ENCODE measurements at regions not wholly inside any gene's neighbourhood (a gene's known extent, or its start where the extent isn't known, plus 50 kb on each side); places are given as distances from the start of the nearest gene placed in this dataset.
"Not testable (repeated sequence)": the region's sequence is repeated elsewhere in the genome, so short reads cannot be mapped to it uniquely, and the experiment has no call there.

- DNase-seq: no peak
Measured at GRCh38 chr2:242031481-242032019, 162.0 kb downstream of the RTP5 start.

- no peak for DNase-seq
Measured at GRCh38 chr2:242032780-242033656, 163.5 kb downstream of the RTP5 start.

- DNase-seq: no peak
Measured at GRCh38 chr2:242034138-242034537, 164.6 kb downstream of the RTP5 start.

- DNase-seq: no peak
Measured at GRCh38 chr2:242034996-242035814, 165.7 kb downstream of the RTP5 start.

GRCh38 chr2:242035858-242036652 lies 166.5 kb downstream of the RTP5 start:
- no peak for DNase-seq

GRCh38 chr2:242036653-242036950 lies 167.1 kb downstream of the RTP5 start:
- no peak for DNase-seq

GRCh38 chr2:242038166-242038927 lies 168.8 kb downstream of the RTP5 start:
- DNase-seq: no peak

GRCh38 chr2:242038928-242039341 lies 169.4 kb downstream of the RTP5 start:
- DNase-seq: no peak

- DNase-seq: no peak
Measured at GRCh38 chr2:242040303-242040655, 170.8 kb downstream of the RTP5 start.

- DNase-seq: no peak
Measured at GRCh38 chr2:242040681-242041080, 171.2 kb downstream of the RTP5 start.

- DNase-seq: no peak
Measured at GRCh38 chr2:242041816-242042215, 172.3 kb downstream of the RTP5 start.

GRCh38 chr2:242043538-242044312 lies 174.2 kb downstream of the RTP5 start:
- DNase-seq: no peak

GRCh38 chr2:242044313-242044590 lies 174.7 kb downstream of the RTP5 start:
- DNase-seq: no peak

- not testable (repeated sequence) for DNase-seq
Measured at GRCh38 chr2:242045596-242046144, 176.1 kb downstream of the RTP5 start.

GRCh38 chr2:242046206-242046826 lies 176.8 kb downstream of the RTP5 start:
- no peak for DNase-seq

GRCh38 chr2:242047963-242048362 lies 178.4 kb downstream of the RTP5 start:
- no peak for DNase-seq

- DNase-seq: no peak
Measured at GRCh38 chr2:242048479-242048878, 178.9 kb downstream of the RTP5 start.

GRCh38 chr2:242049492-242049891 lies 180.0 kb downstream of the RTP5 start:
- not testable (repeated sequence) for DNase-seq

GRCh38 chr2:242051463-242051862 lies 181.9 kb downstream of the RTP5 start:
- no peak for DNase-seq

- DNase-seq: no peak
Measured at GRCh38 chr2:242052421-242052820, 182.9 kb downstream of the RTP5 start.

- no peak for DNase-seq
Measured at GRCh38 chr2:242053921-242054320, 184.4 kb downstream of the RTP5 start.

All from hindlimb muscle (tissue), 1 donor.